HG02973 (cell line): ENCODE measurements at regions not wholly inside any gene's neighbourhood (a gene's known extent, or its start where the extent isn't known, plus 50 kb on each side); places are given as distances from the start of the nearest gene placed in this dataset.
"Not testable (repeated sequence)": the region's sequence is repeated elsewhere in the genome, so short reads cannot be mapped to it uniquely, and the experiment has no call there.

Experiments used
- ATAC-seq: cut with Tn5 transposase; IDR thresholded peaks from one replicate; pipeline ENCODE4 v1.9.1; 2021; ENCODE audit warnings: moderate library complexity; ENCODE audit not compliant: unreplicated experiment

DNA sequence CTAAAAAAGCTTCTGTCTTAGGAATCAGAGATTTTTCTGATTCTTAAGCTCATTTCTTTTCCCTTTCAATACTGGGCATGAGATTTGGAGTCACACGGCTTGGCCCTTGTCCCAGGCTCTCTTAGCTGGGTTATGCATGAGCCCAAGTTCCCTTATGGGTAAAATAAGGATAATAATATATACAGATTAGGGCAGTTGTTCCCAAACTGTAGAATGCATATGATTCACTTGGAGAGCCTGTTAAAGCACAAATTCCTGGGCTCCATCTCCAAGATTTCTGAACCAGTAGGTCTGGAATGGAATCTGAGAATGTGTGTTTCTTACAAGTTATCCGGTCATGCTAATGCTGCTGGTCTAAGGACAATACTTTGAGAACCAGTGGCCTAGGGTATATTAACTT, 154.0 kb downstream of the REEP3 start:
- no peak for ATAC-seq

DNA sequence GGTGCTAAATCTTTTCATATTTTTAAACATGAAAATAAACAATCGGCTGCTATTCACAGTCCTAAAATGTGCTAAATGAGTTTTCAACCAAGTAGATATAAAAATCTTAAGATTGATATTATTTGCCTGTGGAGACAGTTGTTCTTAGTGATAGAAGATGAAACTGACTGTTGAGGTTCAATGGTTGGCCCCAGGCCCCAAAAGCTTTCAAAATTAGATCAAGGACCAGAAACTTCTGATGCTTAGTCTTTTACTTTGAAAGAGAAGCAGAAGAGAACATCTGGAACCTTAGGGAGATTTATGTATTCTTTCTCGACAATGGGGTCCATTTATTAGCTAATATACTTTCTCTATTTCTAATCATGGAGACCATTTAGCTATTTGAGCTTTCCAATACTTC, 155.8 kb downstream of the REEP3 start:
- no peak for ATAC-seq

DNA sequence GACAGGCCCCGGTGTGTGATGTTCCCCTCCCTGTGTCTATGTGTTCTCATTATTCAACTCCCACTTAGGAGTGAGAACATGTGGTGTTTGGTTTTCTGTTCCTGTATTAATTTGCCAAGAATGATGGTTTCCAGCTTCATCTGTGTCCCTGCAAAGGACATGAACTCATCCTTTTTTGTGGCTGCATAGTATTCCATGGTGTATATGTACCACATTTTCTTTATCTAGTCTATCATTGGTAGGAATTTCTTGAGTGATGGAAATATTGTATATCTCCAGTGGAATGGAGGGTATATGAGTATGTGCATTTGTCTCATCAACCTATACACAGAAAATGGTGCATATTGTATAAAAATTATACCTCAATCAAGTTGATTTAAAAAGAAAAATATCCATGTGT, 159.3 kb downstream of the REEP3 start:
- ATAC-seq: not testable (repeated sequence)

DNA sequence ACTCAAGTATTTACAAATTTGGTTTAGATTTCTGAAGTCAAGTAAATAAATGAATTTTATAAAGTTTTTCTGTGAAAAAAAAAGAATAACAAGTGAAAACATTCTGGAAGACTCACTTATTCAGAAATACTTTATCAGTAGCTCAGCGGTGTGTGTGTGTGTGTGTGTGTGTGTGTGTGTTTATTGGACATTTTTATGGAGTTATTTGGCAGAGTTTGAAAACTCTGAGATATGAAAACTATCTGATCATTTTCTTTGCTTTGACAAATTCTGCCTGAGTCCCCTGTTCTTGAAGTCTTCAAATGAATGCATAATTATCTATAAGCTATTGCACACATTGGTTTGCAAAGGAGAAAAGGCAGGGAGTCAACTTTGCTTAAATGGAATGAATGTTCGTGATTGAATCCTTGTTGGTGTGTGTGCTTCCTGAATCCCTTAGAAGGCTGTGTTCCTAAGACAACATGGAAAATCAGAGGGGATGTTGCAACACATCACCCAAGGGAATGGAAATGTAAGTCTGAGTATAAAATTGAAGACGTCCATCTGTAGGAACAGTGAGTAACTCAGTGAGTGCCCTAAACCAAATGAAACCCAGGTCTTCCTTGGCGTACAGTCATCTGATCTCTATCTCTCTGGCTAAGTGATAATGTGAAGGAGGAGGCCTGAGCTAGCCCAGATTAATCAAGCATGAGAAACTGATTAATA, 160.9 kb downstream of the REEP3 start:
- ATAC-seq: no peak

DNA sequence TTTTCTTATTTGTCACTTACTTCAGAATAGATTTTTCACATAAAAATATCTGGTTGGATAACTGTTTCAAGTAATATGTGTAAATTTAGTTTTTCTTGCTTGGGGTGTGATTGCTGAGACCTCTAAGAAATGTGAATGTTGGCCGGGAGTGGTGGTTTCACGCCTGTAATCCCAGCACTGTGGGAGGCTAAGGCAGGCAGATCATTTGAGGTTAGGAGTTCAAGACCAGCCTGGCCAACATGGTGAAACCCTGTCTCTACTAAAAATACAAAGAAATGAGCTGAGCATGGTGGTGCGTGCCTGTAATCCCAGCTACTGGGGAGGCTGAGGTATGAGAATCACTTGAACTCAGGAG, 161.5 kb downstream of the REEP3 start:
- not testable (repeated sequence) for ATAC-seq

DNA sequence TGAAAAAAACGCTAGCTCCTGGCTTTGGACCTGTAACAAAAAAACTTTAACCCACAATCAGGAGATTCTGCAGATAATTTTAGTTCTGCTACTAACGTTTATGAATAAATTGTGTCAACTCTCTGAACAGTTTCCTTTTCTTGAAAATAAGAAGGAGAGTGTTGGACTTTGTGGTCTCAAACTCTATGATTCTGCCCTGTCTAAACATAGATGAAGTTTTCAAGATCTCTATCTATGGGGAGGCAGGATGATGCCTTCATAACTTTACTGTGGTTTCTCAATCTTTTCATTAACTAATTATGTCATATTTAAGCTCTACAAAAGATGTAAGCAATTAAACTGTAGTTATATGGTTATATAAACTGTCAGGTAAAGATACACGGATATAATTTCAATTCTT, 162.0 kb downstream of the REEP3 start:
- ATAC-seq: no peak

DNA sequence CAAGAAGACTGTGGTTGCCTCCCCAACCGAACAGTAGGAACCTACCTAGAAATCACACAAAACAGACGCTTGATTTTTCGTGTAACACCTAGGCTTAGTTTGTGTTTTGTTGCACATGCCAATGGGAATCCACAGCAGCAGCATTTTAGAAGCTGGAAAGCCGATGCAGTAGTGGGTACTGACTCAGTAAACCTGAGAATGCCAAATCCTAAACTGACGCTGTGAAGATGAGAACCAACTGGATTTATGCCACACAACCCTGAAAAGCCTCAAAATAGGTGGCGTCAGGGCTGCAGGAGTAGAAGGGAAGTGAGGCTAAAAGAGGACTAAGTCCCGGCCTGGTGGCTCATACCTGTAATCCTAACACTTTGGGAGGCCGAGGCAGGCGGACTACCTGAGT, 162.5 kb downstream of the REEP3 start:
- ATAC-seq: no peak

DNA sequence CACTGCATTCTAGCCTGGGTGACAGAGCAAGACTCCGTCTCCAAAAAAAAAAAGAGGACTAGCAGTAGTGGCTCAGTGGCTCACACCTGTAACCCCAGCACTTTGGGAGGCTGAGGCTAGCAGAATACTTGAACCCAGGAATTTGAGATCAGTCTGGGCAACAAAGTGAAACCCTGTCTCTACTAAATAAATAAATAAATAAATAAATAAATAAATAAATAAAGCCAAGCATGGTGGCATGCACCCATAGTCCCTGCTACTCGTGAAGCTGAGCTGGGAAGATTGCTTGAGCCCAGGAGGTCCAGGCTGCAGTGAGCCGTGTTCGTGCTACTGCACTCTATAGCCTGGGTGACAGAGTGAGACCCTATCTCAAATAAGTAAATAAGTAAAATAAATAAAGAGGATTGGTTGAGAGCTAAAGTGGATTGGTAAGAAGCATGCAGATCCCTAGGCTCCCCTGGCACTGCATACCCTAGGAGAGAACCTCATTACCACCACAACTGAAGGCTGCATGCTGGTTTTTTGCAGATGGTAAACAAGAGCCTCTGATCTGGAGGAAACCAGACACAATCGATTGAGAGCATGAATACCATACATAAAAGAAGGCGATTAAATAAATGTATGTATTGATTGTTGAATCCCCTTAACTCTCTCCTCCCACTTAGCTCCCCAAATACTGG, 163.2 kb downstream of the REEP3 start:
- no peak for ATAC-seq

DNA sequence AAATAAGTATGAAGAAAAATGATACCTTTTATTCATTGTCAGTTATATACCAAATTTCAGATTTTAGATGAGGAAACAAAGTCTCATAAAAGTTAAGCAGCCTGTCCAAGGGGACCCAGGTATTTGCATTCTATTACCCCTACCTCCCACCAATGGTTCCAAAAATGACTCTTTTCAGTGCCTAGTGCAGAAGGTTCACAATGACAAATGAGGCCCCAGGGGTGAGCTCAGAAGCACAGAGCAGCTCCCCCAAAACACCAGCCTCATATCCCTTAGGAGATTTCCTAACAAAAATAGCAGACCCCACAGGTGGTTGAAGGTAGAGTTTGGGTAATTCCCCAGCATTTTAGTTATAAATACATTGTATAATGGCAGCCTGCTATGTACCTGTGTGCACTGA, 168.6 kb downstream of the REEP3 start:
- peak; percentile 56 for ATAC-seq

DNA sequence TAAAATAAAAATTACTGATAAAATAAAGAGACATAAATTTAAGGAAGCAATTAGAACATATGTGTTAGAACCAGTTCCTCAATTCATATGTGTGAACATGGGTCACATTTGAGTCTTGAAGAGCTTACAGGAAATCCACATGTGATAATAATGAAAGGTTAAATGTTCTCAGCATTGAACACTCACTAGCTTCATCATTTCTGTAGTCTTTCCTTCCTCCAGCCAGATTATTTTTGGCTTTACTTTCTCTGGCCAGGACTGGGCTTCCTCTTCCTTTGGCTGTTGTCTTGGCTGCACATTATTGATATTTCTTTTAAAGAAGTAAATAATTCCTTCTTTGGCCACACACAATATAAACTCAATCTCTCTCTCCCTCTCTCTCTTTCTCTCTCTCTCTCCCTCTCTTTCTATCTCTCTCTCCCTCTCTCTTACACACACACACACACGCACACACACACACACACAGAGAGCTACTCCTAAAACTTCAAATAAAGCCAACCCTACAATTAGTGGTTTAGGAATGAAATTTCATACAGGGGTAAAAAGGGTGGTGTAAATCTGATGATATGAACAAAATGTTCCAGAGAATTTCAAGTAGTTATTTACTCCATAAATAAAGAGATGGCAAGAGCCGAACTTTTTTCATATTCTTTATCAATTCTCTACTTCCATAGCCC, 171.2 kb downstream of the REEP3 start:
- no peak for ATAC-seq

DNA sequence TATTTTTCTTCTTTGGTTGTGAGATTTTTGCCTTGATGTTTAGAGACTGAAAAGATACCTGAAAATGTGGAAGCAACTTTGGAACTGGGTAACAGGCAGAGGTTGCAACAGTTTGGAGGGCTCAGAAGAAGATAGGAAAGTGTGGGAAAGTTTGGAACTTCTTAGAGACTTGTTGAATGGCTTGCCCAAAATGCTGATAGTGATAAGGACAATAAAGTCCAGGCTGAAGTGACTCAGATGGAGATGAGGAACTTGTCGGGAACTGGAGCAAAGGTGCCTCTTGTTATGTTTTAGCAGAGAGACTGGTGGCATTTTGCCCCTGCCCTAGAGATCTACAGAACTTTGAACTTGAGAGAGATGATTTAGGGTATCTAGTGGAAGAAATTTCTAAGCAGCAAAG, 171.8 kb downstream of the REEP3 start:
- not testable (repeated sequence) for ATAC-seq

DNA sequence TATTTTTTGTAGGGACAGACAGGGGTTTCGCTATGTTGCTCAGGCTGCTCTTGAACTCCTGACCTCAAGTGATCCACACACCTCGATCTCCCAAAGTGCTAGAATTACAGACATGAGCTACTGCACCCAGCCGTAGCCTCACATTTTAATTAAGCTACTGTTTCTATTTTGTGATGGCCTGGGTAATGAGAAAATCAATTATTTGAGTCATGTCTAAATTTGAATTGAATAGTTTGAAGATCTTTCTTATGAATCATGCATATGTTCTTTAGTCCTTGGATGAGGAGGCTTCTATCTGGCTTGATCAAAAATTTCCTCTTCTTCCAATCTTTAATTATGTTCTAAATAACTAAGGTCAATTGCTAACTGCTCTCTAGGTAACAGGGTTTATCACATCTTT, 175.0 kb downstream of the REEP3 start:
- ATAC-seq: no peak

DNA sequence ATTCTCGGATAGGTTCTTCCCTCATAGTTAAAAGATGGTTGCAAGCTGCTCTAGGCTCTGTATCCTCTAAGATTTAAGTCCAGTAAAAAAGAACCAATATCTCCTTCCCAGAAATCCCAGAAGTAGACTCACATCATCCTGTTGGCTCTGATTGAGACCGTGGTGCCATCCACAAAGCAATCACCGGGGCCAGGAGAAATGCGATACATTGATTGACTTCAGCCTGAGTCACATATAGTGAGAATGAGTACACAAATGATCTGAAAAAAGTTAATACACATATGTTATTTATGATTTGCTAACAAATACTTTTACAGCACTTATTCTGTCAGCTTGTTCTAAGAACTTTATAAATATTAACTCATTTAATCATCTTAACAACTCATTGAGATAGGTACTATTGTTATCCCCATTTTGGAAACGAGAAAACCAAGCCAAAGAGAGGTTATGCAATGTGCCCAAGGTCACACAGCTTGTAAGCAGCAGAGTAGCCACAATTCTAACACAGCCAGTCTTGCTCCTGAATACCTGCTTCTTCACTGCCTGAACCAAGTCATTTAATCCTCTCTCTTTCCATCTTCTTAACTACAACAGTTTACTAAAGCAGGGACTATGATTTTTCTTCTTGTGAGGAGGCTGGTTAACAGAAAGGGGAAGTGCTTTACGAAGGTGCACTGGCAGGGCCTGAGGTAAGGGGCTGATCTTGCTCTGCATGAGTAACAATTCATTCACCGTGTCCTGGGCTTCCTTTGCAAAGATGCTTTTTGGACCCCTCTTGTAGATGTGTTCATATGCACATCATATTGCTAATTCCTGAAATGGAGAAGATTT, 177.0 kb downstream of the REEP3 start:
- ATAC-seq: no peak

DNA sequence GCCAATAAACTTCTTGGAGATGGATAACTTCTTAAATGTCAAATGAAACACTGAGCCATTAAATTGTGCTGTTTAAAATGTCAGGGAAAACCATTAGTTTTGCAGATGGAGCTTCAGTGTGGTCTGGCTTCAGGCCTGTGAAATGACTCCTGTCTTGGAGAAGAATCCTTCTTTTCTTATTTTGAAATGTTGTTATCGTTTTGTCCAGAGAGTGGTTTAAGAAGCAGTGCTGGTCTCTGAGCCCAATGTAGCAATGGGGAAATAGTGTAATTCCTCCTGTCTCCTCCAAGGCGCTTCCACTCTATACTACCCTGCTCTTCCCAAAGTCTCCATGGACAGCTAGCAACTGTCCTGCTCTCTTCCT, 177.6 kb downstream of the REEP3 start:
- no peak for ATAC-seq

DNA sequence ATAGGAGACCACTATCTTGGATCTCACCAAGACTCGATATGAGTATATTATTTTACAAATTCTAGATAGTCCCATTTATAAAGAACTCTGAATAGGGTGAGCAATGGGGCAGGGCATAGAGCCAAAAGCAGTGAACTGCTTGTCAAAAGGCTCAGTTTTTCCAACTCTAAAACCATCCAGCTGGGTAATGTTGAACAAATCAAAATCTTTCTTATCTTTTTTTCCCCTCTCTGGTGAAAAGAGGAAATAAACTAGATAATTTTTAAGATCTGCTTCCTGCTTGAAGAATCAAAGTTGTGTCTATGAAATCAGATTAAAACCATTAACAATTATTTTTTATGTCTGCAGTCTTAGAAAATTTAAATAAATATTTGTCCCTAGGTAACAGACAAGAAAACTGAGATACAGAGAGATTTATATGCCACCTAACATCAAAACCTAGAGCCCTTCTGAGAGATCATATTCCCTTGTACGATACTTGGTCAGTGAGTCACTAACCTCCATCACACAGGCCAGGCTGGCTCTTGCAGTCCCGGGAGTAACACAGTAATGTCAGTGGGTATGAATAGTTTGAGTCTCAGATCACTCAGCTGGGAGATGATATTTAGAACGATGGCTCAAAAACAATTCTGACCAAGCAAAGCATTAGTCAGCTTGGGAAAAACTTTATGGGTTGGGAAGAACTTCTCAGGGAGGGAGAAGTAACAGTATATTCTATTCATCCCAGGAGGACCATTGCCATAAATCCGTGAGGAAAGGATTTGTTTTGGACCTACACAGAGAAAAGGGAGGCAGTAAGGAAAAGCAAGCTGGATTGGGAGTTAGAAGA, 178.8 kb downstream of the REEP3 start:
- ATAC-seq: no peak

DNA sequence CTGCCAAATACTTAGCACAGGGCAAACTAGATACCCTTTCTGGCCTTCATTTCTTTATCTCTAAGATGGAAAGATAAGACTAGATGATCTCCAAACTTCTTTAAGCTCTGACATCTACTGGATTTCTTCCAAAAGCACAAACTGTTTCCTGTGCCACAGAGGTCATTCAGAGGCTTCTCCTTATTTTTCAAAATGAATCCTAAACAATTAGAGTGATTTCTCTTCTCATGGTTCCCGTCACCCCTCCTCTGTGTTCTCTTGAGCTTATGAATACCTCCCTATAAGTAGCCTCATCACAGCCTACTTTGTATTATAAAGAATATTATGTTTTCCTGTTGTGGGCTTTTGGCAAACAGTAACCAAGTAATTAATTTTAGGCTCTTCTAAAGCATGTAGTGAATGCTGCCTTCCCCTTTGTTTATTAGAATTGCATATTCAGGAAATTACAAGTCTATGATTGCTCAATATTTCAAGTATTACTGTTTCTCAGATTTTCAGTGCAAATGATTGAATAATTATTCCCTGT, 179.5 kb downstream of the REEP3 start:
- no peak for ATAC-seq

DNA sequence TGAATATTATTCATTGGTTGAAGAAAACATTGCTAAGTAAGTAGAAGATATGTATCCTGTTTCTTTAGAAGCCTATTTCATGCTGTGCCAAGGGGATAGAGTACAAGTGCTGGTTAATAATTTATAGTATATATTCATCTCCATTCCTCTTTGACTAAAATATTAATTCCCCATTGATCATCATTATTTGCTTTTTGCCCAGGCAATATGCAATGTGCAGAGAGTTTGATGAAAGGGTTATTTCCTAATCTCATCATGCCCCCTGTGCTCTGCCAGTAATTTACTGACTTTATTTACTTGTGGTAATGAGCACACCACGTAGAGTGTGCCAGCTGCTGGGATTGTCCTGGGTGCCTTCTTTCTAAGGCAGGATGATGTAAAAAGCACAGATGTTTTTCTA, 180.9 kb downstream of the REEP3 start:
- no peak for ATAC-seq

DNA sequence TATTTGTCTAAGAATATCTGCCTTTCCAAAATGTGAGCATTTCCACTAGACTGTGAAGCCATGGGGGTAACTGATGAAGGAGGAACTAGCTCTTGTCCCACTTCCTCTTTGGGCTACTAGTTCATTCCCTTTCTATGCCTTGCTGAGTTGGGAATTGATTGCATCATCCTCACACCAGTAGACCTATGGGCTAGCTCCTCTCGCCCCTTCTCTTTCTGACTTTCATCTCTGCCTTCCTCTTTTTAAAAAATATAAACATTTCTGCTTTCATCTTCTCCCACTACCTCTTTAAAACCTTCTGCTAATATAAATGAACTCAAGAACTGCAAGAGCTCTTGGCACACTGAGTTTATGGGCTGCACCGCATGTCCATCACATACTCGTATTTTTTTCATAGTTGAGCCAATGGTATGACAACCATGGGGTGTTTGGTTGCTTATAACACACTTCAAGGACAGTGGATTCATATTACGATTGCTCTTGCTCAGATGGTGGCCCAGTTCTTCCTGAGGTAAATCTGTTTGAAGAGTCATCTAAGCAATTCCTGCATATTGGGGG, 182.0 kb downstream of the REEP3 start:
- no peak for ATAC-seq

DNA sequence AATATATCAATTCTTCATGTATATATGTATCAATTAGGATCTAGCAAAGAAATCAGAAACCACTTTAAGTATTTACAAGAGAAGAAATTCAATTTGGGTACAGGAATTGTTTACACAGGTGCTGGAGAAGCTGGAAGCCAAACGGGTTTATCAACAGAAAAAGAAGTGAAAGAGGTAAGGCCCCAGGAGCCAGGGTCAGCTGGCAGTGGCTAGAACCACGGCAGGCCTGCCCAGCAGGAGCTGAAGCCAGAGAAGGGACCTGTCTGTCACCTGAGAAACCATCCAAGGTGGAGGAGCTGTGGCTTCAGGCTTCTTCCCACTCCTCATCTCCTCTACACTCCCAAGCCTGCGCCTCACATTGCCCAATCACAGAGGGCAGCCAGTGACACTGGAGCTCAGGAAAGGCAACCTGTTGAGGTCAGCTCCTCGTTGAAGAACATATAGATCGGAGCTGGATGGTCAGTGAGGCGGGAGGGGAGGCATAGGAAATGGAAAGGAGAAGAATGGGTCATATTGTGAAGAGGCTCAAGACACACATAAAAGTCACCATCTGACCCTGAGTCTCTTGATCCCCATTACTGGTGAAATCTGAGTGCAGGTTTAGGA, 182.6 kb downstream of the REEP3 start:
- no peak for ATAC-seq
